ENCODE measurements at regions not wholly inside any gene's neighbourhood (a gene's known extent, or its start where the extent isn't known, plus 50 kb on each side); places are given as distances from the start of the nearest gene placed in this dataset.

DNA sequence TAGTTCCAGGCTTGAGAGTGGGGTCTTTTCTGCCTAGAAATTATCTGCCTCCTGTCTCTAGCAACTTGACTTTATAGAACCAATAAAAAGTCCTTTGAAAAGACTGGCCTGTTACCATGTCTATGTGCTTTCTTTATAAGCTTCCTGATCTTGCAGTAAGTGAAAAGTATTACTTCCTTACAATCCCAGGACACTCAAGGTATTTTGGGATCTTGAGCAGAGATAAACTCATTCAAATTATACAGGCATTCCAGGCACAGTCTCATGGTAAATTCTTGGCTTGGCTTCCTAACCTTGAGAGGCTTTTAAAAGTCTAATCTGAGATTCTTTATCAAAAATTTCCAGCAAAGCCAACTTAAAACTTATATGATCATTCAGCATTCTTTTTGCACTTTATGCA, 833.0 kb upstream of the POU3F4 start (continued):
- TF ChIP-seq, protein P1, sequence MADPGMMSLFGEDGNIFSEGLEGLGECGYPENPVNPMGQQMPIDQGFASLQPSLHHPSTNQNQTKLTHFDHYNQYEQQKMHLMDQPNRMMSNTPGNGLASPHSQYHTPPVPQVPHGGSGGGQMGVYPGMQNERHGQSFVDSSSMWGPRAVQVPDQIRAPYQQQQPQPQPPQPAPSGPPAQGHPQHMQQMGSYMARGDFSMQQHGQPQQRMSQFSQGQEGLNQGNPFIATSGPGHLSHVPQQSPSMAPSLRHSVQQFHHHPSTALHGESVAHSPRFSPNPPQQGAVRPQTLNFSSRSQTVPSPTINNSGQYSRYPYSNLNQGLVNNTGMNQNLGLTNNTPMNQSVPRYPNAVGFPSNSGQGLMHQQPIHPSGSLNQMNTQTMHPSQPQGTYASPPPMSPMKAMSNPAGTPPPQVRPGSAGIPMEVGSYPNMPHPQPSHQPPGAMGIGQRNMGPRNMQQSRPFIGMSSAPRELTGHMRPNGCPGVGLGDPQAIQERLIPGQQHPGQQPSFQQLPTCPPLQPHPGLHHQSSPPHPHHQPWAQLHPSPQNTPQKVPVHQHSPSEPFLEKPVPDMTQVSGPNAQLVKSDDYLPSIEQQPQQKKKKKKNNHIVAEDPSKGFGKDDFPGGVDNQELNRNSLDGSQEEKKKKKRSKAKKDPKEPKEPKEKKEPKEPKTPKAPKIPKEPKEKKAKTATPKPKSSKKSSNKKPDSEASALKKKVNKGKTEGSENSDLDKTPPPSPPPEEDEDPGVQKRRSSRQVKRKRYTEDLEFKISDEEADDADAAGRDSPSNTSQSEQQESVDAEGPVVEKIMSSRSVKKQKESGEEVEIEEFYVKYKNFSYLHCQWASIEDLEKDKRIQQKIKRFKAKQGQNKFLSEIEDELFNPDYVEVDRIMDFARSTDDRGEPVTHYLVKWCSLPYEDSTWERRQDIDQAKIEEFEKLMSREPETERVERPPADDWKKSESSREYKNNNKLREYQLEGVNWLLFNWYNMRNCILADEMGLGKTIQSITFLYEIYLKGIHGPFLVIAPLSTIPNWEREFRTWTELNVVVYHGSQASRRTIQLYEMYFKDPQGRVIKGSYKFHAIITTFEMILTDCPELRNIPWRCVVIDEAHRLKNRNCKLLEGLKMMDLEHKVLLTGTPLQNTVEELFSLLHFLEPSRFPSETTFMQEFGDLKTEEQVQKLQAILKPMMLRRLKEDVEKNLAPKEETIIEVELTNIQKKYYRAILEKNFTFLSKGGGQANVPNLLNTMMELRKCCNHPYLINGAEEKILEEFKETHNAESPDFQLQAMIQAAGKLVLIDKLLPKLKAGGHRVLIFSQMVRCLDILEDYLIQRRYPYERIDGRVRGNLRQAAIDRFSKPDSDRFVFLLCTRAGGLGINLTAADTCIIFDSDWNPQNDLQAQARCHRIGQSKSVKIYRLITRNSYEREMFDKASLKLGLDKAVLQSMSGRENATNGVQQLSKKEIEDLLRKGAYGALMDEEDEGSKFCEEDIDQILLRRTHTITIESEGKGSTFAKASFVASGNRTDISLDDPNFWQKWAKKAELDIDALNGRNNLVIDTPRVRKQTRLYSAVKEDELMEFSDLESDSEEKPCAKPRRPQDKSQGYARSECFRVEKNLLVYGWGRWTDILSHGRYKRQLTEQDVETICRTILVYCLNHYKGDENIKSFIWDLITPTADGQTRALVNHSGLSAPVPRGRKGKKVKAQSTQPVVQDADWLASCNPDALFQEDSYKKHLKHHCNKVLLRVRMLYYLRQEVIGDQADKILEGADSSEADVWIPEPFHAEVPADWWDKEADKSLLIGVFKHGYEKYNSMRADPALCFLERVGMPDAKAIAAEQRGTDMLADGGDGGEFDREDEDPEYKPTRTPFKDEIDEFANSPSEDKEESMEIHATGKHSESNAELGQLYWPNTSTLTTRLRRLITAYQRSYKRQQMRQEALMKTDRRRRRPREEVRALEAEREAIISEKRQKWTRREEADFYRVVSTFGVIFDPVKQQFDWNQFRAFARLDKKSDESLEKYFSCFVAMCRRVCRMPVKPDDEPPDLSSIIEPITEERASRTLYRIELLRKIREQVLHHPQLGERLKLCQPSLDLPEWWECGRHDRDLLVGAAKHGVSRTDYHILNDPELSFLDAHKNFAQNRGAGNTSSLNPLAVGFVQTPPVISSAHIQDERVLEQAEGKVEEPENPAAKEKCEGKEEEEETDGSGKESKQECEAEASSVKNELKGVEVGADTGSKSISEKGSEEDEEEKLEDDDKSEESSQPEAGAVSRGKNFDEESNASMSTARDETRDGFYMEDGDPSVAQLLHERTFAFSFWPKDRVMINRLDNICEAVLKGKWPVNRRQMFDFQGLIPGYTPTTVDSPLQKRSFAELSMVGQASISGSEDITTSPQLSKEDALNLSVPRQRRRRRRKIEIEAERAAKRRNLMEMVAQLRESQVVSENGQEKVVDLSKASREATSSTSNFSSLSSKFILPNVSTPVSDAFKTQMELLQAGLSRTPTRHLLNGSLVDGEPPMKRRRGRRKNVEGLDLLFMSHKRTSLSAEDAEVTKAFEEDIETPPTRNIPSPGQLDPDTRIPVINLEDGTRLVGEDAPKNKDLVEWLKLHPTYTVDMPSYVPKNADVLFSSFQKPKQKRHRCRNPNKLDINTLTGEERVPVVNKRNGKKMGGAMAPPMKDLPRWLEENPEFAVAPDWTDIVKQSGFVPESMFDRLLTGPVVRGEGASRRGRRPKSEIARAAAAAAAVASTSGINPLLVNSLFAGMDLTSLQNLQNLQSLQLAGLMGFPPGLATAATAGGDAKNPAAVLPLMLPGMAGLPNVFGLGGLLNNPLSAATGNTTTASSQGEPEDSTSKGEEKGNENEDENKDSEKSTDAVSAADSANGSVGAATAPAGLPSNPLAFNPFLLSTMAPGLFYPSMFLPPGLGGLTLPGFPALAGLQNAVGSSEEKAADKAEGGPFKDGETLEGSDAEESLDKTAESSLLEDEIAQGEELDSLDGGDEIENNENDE (IDR thresholded peaks at IDR 0.05; ENCODE audit: insufficient replicate concordance, low read length): no peak
- TF ChIP-seq RXRA (IDR thresholded peaks at IDR 0.05; ENCODE audit: insufficient read depth, low read depth, low read length) (no peak), RFX5 (IDR thresholded peaks at IDR 0.05; ENCODE audit: borderline replicate concordance, low read depth, low read length) (no peak), SAP30 (IDR thresholded peaks at IDR 0.05; ENCODE audit: insufficient read depth, insufficient replicate concordance, low read length) (no peak), KDM1A (IDR thresholded peaks at IDR 0.05; ENCODE audit: borderline replicate concordance, low read length) (no peak)

All from H1 (cell line).